K562 (cell line): ENCODE measurements at regions not wholly inside any gene's neighbourhood (a gene's known extent, or its start where the extent isn't known, plus 50 kb on each side); places are given as distances from the start of the nearest gene placed in this dataset.
"Not testable (repeated sequence)": the region's sequence is repeated elsewhere in the genome, so short reads cannot be mapped to it uniquely, and the experiment has no call there.

Experiments
- ATAC-seq: fragments of 200-7000 bp; cut with Tn5 transposase; 3 replicates; pipeline ENCODE4 v1.9.1; 2020; ENCODE audit warnings: moderate library complexity
- BruUV-seq: library from RNA; stranded (reverse); fragments of 400-500 nt; replicated peaks from 2 replicates; lab custom pipeline; 2021; lab: Mats Ljungman, UMichigan
- CTCF ChIA-PET: fragments of 300-600 bp; formaldehyde crosslinking; extraction: SDS; loops from one replicate; lab custom pipeline; 2021; ENCODE audit warnings: low intra/inter-chr PET ratio; lab: Yijun Ruan, JAX
- POLR2A ChIA-PET: fragments of 300-600, 350-650 bp; sonication (Branson Sonifier 250); formaldehyde crosslinking; extraction: SDS; loops from one replicate; lab custom pipeline; 2021; ENCODE audit warnings: antibody characterized with exemption, inconsistent platforms; lab: Yijun Ruan, JAX
- DNase-seq, 4 experiments: peaks; one replicate each; pipeline versions ENCODE4 v3.0.0 to v3.0.0-alpha.2; 2011 to 2018; ENCODE audit warnings: low spot score in 3 of 4, mixed read lengths in 3 of 4; ENCODE audit errors: extremely low read depth in 1 of 4
- FAIRE-seq: peaks from 2 replicates; lab custom pipeline; 2011; peaks lifted over from hg19 to GRCh38; lab: Jason Lieb, UNC
- H2AFZ ChIP-seq: 2 replicates; pipeline ENCODE4 v1.6.0; 2011; ENCODE audit warnings: low read depth, low read length, control low read depth, inconsistent platforms
- H3K27ac ChIP-seq: fragments of 200-600 bp; 3 replicates; pipeline ENCODE4 v1.8.0; 2011; ENCODE audit warnings: low read depth, mild to moderate bottlenecking, control low read depth, inconsistent platforms, low read length, moderate library complexity, mixed read lengths; ENCODE audit errors: extremely low read depth
- H3K27me3 ChIP-seq, 2 experiments: fragments of 300-600 bp in 1 of 2; 2 replicates in 1 of 2; 3 replicates in 1 of 2; pipeline versions ENCODE4 v1.6.0 to v1.8.0; 2011; ENCODE audit warnings: inconsistent platforms in 2 of 2, low read length in 2 of 2, mild to moderate bottlenecking in 1 of 2, mixed read lengths in 1 of 2, moderate library complexity in 1 of 2; ENCODE audit not compliant: control insufficient read depth in 2 of 2, insufficient read depth in 2 of 2
- H3K36me3 ChIP-seq: fragments of 300-600 bp; 3 replicates; pipeline ENCODE4 v1.8.0; 2011; ENCODE audit warnings: mild to moderate bottlenecking, low read length, inconsistent platforms; ENCODE audit not compliant: control insufficient read depth, insufficient read depth
- H3K4me1 ChIP-seq, 2 experiments: fragments of 200-600 bp in 1 of 2; replicated peaks in 1 of 2; 2 replicates in 1 of 2; 3 replicates in 1 of 2; pipeline versions ENCODE4 v1.5.1 to v1.8.0; 2011; ENCODE audit warnings: inconsistent platforms in 2 of 2, low read length in 2 of 2, mild to moderate bottlenecking in 1 of 2, mixed read lengths in 1 of 2, moderate library complexity in 1 of 2; ENCODE audit not compliant: control insufficient read depth in 2 of 2, insufficient read depth in 2 of 2
- H3K4me2 ChIP-seq: 2 replicates; pipeline ENCODE4 v1.6.1; 2011; ENCODE audit warnings: low read length, control low read depth, inconsistent platforms, mixed read lengths; ENCODE audit not compliant: insufficient read depth
- H3K4me3 ChIP-seq: fragments of 200-600 bp; sonication (generic), shearing (Covaris generic); 2 replicates; pipeline ENCODE4 v1.5.1; 2016; ENCODE audit warnings: control low read depth, inconsistent platforms
- H3K79me2 ChIP-seq: fragments of 200-600 bp; 3 replicates; pipeline ENCODE4 v1.8.0; 2011; ENCODE audit warnings: low read length, inconsistent platforms; ENCODE audit not compliant: control insufficient read depth, insufficient read depth
- H3K9ac ChIP-seq, 2 experiments: 2 replicates each; pipeline versions ENCODE4 v1.6.0 to v1.6.1; 2011; ENCODE audit warnings: low read depth in 2 of 2, low read length in 2 of 2, control low read depth in 1 of 2, inconsistent platforms in 1 of 2, mild to moderate bottlenecking in 1 of 2, mixed read lengths in 1 of 2; ENCODE audit not compliant: insufficient read depth in 1 of 2
- H3K9me1 ChIP-seq: one replicate; pipeline ENCODE4 v1.6.0; 2011; ENCODE audit warnings: inconsistent platforms, mild to moderate bottlenecking, low read length, moderate library complexity; ENCODE audit not compliant: control insufficient read depth, insufficient read depth
- H3K9me3 ChIP-seq: replicated peaks from 2 replicates; pipeline ENCODE4 v1.5.1; 2011; ENCODE audit warnings: low read depth, low read length, inconsistent platforms; ENCODE audit not compliant: control insufficient read depth, insufficient read depth
- H4K20me1 ChIP-seq: replicated peaks from 2 replicates; pipeline ENCODE4 v1.6.1; 2011; ENCODE audit warnings: low read length, inconsistent platforms, mixed read lengths; ENCODE audit not compliant: control insufficient read depth, insufficient read depth
- BCOR ChIP-seq: fragments of 450-650 bp; IDR thresholded peaks from 2 replicates; pipeline ENCODE4 v1.6.1; 2016
- CBFA2T3 ChIP-seq: fragments of 450-650 bp; IDR thresholded peaks from 2 replicates; pipeline ENCODE4 v1.6.1; 2017
- KDM1A ChIP-seq, 2 experiments: fragments of 450-650 bp; IDR thresholded peaks; 2 replicates each; pipeline ENCODE4 v1.6.1; 2016; ENCODE audit warnings: mild to moderate bottlenecking in 2 of 2
- PRDM10 ChIP-seq: fragments of 450-650 bp; IDR thresholded peaks from 2 replicates; pipeline ENCODE4 v1.6.1; 2018; ENCODE audit not compliant: partially characterized antibody
- SMARCA4 ChIP-seq: fragments of 450-650 bp; IDR thresholded peaks from 2 replicates; pipeline ENCODE4 v1.6.1; 2016
- TAL1 ChIP-seq: fragments of 450-650 bp; IDR thresholded peaks from 2 replicates; pipeline ENCODE4 v1.6.1; 2016; ENCODE audit warnings: mild to moderate bottlenecking
- ZBTB33 ChIP-seq: sonication (generic); formaldehyde crosslinking; IDR thresholded peaks from 2 replicates; pipeline ENCODE4 v1.8.1; 2023; ENCODE audit warnings: mild to moderate bottlenecking, missing genetic modification reagents
- ZNF146 ChIP-seq: IDR thresholded peaks from one replicate; pipeline ENCODE4 v1.6.1; 2018; ENCODE audit warnings: missing compliant biosample characterization; ENCODE audit not compliant: unreplicated experiment
- ZNF316 ChIP-seq: fragments of 450-650 bp; IDR thresholded peaks from 2 replicates; pipeline ENCODE4 v1.6.1; 2016
- WGBS: fragments of 100-300 bp; shearing (Covaris generic); methylation state at CpG from one replicate; pipeline ENCODE4 v1.1.6; 2016; ENCODE audit warnings: low coverage, mixed read lengths; ENCODE audit not compliant: insufficient coverage; ENCODE audit errors: missing lambda C conversion rate; 5-methylcytosine and 5-hydroxymethylcytosine counted together
- in situ Hi-C: fragments of 300-500 bp; cut with MboI; formaldehyde crosslinking; loops from 4 replicates; pipeline ENCODE4 v1.15.0; 2018; ENCODE audit warnings: inconsistent platforms, mixed read lengths
- intact Hi-C: fragments of 100-400 bp; cut with micrococcal nuclease; formaldehyde crosslinking; loops from 2 replicates; pipeline ENCODE4 v1.14.2; 2022

- H3K27me3 ChIP-seq, intact Hi-C loops, H3K9me1 ChIP-seq, H2AFZ ChIP-seq, H3K27ac ChIP-seq, H3K9ac ChIP-seq, FAIRE-seq: not testable (repeated sequence)
- WGBS = 57% methylated on average over 1 of the region's 3 CpGs
- peak; percentile 55 for TF ChIP-seq ZNF146
- peak; percentile 74 for TF ChIP-seq BCOR
- TF ChIP-seq KDM1A (IDR thresholded peaks at IDR 0.05) = peak in 1 of 2 experiments; percentile 68; a peak in 2 of 4 replicates
- TF ChIP-seq, all 486 proteins: peak for 3; not testable (repeated sequence) for 483
- in situ Hi-C loops, H3K9me3 ChIP-seq, BruUV-seq, H4K20me1 ChIP-seq, H3K4me3 ChIP-seq, ATAC-seq, H3K36me3 ChIP-seq, POLR2A ChIA-PET, DNase-seq, CTCF ChIA-PET, H3K79me2 ChIP-seq, H3K4me2 ChIP-seq: not testable (repeated sequence)
- H3K4me1 ChIP-seq = peaks cover 18 to 42% of the 10 kb centered on the region in 2 experiments
These were observed 53.0 kb upstream of the TNFAIP3 start for GRCh38 chr6:137814030-137814429.

GRCh38 chr6:137815692-137816091 is 51.4 kb upstream of the TNFAIP3 start:
- ChIA-PET POLR2A (interaction anchor here (0.7 to 1.0 kb wide), 2 partner anchors 24 kb away, joined by 3 read pairs; no protein-coding TSS in a partner anchor), CTCF (no interaction called here)
- TF ChIP-seq CBFA2T3 (0 out of 2 replicates have a peak, but pooled peaks have one; percentile 10), TAL1 (no peak), ZNF316 (no peak), SMARCA4 (0 out of 2 replicates have a peak, but pooled peaks have one; percentile 3), ZBTB33 (CRISPR knock-in tag) (0 out of 2 replicates have a peak, but pooled peaks have one; percentile 40), PRDM10 (peak; percentile 18)
- intact Hi-C loops (no loop called here), in situ Hi-C loops (no loop called here)
- no peaks in the 10 kb centered on the region for H3K79me2 ChIP-seq
- no peaks in the 10 kb centered on the region for H4K20me1 ChIP-seq
- peak overlapping the region; percentile 87 for H2AFZ ChIP-seq
- H3K9me3 ChIP-seq = no peaks in the 10 kb centered on the region
- peaks cover 18 to 36% of the 10 kb centered on the region in 2 experiments for H3K4me1 ChIP-seq
- no TSS peak for BruUV-seq
- no peaks in the 10 kb centered on the region for H3K36me3 ChIP-seq
- no peaks in the 10 kb centered on the region for H3K9me1 ChIP-seq
- ATAC-seq = peak; percentile 44
- H3K27me3 ChIP-seq = no peaks in the 10 kb centered on the region
- peak overlapping the region; percentile 52; the same call in 2 of the 3 replicates for H3K27ac ChIP-seq
- WGBS = 6% methylated on average over 1 of the region's 1 CpG
- H3K4me2 ChIP-seq = peak overlapping the region; percentile 54; the same call in 1 of the 2 replicates
- no peak for FAIRE-seq
- DNase-seq = peak in 1 of 4 experiments; percentile 48
- peak overlapping the region; percentile 22 to 67; a peak in 2 of 4 replicates for H3K9ac ChIP-seq
- H3K4me3 ChIP-seq = no peak overlapping the region
